ENCODE measurements at regions not wholly inside any gene's neighbourhood (a gene's known extent, or its start where the extent isn't known, plus 50 kb on each side); places are given as distances from the start of the nearest gene placed in this dataset.

GRCh38 chr12:126488806-126489205 lies 1423.6 kb downstream of the AACS start:
- DNase-seq: no peak

- DNase-seq: no peak
Measured at GRCh38 chr12:126492181-126492580, 1426.9 kb downstream of the AACS start.

DNA sequence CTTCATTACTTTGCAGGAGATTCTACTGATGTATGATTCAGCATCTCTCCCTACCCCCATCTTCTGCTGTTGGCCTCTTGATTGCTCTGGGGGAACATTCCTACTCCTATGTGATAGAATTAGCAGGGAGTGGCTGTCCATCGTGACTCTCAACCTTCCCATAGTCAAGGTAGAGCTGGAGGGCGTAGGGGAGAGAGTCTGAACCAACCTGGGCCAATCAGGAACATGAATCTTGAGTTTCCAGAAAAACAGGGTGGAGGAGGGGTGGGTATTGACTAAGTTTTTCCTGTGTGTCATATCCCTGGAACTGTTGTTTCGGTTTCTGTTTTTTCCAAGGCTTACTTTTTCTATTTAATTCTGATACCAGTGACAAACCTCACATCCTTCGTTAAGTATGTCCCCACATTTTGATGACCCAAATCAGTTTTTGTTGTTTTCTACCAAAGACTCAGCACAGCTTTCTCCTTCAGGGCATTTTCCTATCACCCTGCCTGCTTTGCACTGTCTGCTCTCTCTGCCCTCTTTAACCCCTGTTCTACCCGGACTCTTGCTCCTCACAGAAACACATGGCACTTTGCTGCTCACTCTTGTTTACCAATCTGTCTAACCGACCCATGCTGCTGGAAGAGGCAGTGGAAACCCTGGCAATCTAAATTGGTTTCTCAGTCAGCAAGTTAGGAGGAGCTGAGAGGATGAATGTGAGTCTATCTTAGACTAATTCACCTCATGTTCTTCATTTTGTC lies 1428.3 kb downstream of the AACS start:
- no peak for DNase-seq

DNA sequence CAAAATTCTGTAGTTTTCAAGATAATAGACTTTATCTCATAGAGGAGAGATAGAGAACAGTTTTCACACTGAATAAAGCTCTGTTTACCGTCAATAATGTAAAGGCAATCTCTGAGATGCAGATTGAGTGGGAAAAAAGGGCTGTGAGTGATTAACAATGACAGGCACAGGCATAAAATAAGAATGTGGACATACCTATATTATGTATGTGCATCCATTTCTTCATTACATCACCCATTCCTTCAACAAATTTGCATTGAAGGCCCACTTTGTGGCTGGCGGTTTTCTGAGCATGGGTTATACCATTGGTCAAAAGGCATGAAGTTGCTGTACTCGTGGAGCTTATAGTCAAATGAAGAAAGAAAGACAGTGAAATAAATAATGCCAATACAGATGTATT lies 1431.0 kb downstream of the AACS start:
- no peak for DNase-seq

- DNase-seq: no peak
Measured at GRCh38 chr12:126506426-126507182, 1441.4 kb downstream of the AACS start.

DNA sequence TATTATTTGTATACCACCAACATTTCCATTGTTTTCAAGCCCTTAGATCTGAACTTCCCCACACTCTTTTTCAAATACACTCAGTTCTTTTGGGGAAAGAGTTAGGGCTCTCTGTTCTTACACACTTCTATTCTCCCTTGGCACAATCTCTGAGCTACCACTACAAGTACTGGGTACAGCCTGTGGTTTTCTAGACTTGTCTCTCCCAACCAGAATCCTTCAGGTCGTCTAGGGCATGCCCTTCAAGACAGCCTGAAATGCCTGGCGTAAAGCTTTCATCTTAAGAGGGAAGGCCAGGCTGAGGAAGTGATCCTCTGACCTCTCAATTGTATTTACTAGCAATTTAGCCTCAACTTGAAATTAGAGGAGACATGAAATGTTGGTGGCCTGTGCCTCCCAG lies 1442.0 kb downstream of the AACS start:
- no peak for DNase-seq

GRCh38 chr12:126509572-126509971 lies 1444.3 kb downstream of the AACS start:
- no peak for DNase-seq

- no peak for DNase-seq
Measured at GRCh38 chr12:126510630-126511029, 1445.4 kb downstream of the AACS start.

GRCh38 chr12:126512916-126513913 lies 1448.0 kb downstream of the AACS start:
- no peak for DNase-seq

GRCh38 chr12:126518596-126519200 lies 1453.5 kb downstream of the AACS start:
- DNase-seq: no peak

DNA sequence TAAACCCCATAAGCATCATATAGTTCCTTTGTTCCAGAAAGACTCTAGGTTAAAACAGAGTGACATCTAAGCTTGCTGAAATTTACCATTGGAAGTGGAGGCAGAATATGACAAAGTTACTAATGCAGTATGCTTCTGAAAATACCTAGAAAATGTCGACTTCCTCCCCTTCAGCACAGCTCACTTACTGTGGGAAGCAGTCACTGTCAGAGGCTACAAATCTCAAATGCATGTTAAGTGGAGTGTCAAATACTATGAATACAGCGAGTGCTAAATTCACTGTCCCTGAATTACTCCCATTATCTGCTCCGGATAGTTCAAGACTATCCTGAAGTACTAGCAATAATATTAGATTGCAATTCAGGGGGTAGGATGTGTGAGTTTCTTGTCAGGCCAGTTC lies 1454.6 kb downstream of the AACS start:
- DNase-seq: no peak

- no peak for DNase-seq
Measured at GRCh38 chr12:126523891-126524290, 1458.7 kb downstream of the AACS start.

DNA sequence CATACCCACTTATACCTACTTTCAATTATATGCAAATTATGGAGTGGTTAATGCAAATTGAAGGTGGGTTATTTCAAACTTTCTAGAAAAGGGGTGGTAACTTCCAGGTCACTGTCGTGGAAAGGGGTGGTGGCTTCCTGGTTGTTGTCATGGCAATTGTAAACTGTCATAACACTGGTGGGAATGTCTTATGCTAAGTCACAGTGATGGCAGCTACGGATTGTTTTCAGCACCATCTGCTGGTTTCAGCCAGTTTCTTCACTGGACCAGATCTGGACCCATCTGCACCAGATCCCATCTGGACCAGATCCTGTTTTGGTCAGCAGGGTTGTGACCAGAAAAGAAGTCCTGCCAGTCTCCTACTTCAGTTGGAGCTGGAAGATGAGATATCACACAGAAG lies 1469.3 kb downstream of the AACS start:
- DNase-seq: no peak

DNA sequence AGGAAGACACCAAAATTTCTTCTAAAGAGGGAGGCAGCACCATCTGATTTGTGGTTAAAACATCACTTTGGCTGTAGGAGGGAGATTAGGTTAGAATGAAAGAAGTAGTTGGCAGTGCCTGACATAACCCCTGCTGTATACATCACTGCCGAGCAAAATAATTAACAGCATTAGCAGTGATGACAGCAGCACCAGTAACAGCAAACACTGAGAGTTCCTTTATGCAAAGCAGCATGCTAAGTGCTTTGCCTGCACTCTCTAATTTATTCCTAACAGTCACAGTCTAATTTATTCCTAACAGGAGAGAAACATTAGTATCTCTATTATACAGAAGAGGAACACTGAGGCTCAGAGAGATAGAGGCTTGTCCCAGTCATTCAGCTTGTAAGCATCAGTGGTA lies 1469.7 kb downstream of the AACS start:
- DNase-seq: no peak

DNA sequence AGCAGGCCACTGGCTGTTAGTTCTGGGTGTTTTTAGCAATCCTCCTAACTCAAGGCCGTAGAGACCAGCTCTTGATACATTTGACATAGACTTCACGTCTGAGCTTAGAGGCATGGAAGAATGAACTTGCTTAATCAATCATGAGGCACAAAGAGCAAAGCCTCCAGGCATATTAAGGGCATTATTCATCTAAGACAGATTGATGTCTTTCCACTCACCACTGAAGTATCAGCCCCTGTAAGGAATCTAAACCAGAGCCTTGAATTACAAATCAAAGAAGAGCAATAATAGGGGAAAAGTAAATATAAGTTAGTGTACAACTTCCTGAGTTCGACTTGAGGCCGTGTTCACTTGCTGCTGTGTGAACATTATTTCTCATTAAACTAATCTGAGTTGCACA lies 1470.7 kb downstream of the AACS start:
- no peak for DNase-seq

- no peak for DNase-seq
Measured at GRCh38 chr12:126537961-126538530, 1472.8 kb downstream of the AACS start.

DNA sequence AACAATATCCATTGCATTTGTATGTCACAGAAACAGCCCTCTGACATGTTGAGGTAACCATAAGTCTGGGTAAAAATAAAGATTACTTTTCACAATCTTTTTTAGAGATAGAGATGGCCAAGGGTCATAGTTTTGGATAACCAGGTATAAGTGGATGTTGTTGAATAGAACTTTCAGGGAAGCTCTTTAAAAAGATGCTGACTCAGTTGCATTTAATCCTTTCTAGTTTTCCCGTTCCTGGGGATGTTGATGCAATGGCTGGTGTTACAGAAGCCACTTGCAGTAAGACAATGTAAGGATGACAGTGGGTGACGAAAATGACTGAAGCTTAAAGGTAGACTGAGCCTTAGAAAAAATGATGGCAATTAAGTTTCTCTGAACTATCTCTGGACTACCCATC lies 1473.7 kb downstream of the AACS start:
- no peak for DNase-seq

DNA sequence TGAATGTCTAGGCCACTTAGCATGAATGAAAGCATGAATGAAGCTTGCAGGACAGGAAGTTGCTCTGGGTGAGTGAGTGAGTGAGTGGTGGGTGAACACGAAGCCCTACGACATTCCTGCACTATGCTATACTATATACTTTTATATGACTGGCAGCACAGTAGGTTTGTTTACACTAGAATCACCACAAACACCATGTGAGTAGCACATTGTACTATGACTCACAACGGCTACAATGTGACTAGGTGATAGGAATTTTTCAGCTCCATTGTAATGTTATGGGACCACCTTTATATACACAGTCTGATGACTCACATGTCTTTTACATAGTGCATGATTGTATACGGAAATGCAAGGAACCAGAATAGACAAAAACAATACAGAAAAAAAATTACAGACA lies 1480.2 kb downstream of the AACS start:
- no peak for DNase-seq

- no peak for DNase-seq
Measured at GRCh38 chr12:126547905-126548304, 1482.7 kb downstream of the AACS start.

GRCh38 chr12:126551869-126552268 lies 1486.6 kb downstream of the AACS start:
- no peak for DNase-seq

- no peak for DNase-seq
Measured at GRCh38 chr12:126554625-126555024, 1489.4 kb downstream of the AACS start.

GRCh38 chr12:126557659-126558058 lies 1492.4 kb downstream of the AACS start:
- no peak for DNase-seq

DNA sequence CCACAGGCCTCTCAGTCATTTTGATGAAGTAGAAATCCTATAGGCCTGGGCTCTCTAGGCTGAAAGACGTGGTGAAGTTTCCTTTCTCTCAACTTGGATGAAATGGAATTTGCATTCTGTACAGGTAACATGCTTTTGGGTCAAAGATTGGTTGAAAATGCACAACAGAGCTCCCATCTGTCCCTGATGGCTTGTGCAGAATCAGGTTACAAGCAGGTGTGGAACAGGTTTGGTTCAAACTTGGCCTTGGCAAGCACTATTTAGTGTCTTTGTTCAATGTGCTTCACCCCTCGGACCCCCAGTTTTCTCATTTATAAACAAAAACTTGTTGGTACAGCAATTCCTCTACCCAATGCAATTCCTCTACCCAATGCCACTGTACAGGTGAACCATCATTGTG lies 1493.0 kb downstream of the AACS start:
- DNase-seq: no peak
